ENCODE measurements at regions not wholly inside any gene's neighbourhood (a gene's known extent, or its start where the extent isn't known, plus 50 kb on each side); places are given as distances from the start of the nearest gene placed in this dataset.

- DNase-seq, result no peak
Measured at GRCh38 chr13:21319869-21320641, 139.0 kb downstream of the ZDHHC20 start.

- no peak for DNase-seq
Measured at GRCh38 chr13:21320642-21321034, 138.5 kb downstream of the ZDHHC20 start.

- no peak for DNase-seq
Measured at GRCh38 chr13:21321269-21321668, 137.8 kb downstream of the ZDHHC20 start.

GRCh38 chr13:21322327-21322965, 136.7 kb downstream of the ZDHHC20 start:
- DNase-seq, result no peak

Measured in activated T-cell treated with anti-CD3 and anti-CD28 coated beads for 4 hours (primary cell).